H9 (cell line): ENCODE measurements at regions not wholly inside any gene's neighbourhood (a gene's known extent, or its start where the extent isn't known, plus 50 kb on each side); places are given as distances from the start of the nearest gene placed in this dataset.
"Not testable (repeated sequence)": the region's sequence is repeated elsewhere in the genome, so short reads cannot be mapped to it uniquely, and the experiment has no call there.

Experiments
- DNase-seq: peaks from one replicate; pipeline ENCODE4 v3.0.0-alpha.2; 2017
- H2AFZ ChIP-seq: one replicate; pipeline ENCODE4 v1.6.1; 2013; ENCODE audit warnings: mild to moderate bottlenecking, low read length, control low read depth, moderate library complexity
- H2AK5ac ChIP-seq: 2 replicates; pipeline ENCODE4 v1.6.1; 2013; ENCODE audit warnings: low read length, control low read depth, mixed read lengths; ENCODE audit not compliant: insufficient read length
- H2BK120ac ChIP-seq: one replicate; pipeline ENCODE4 v1.6.1; 2013; ENCODE audit warnings: low read depth, mild to moderate bottlenecking, low read length, control low read depth, inconsistent platforms; ENCODE audit not compliant: poor library complexity, severe bottlenecking
- H2BK12ac ChIP-seq: 2 replicates; pipeline ENCODE4 v1.6.1; 2013; ENCODE audit warnings: low read length, control low read depth, mixed read lengths, low read depth; ENCODE audit not compliant: insufficient read length
- H2BK15ac ChIP-seq: 2 replicates; pipeline ENCODE4 v1.6.1; 2013; ENCODE audit warnings: low read depth, low read length, control low read depth
- H2BK20ac ChIP-seq: one replicate; pipeline ENCODE4 v1.6.1; 2013; ENCODE audit warnings: low read depth, mild to moderate bottlenecking, low read length, control low read depth, inconsistent platforms; ENCODE audit not compliant: poor library complexity, severe bottlenecking
- H2BK5ac ChIP-seq: 2 replicates; pipeline ENCODE4 v1.6.1; 2013; ENCODE audit warnings: low read length, control low read depth, mixed read lengths; ENCODE audit not compliant: insufficient read length
- H3K14ac ChIP-seq: 2 replicates; pipeline ENCODE4 v1.6.1; 2013; ENCODE audit warnings: low read length, control low read depth; ENCODE audit not compliant: insufficient read depth
- H3K18ac ChIP-seq: 2 replicates; pipeline ENCODE4 v1.6.1; 2013; ENCODE audit warnings: low read depth, mild to moderate bottlenecking, mixed read lengths, low read length, control low read depth; ENCODE audit not compliant: insufficient read length
- H3K23ac ChIP-seq: 2 replicates; pipeline ENCODE4 v1.6.1; 2013; ENCODE audit warnings: low read length, control low read depth, mixed read lengths, low read depth; ENCODE audit not compliant: insufficient read length
- H3K23me2 ChIP-seq: 2 replicates; pipeline ENCODE4 v1.6.1; 2013; ENCODE audit warnings: low read depth, mild to moderate bottlenecking, mixed read lengths, low read length, control low read depth; ENCODE audit not compliant: insufficient read length, poor library complexity, severe bottlenecking
- H3K27ac ChIP-seq: 2 replicates; pipeline ENCODE4 v1.5.1; 2013; ENCODE audit warnings: low read length, control low read depth, mixed read lengths, low read depth; ENCODE audit not compliant: insufficient read length
- H3K27me3 ChIP-seq: 2 replicates; pipeline ENCODE4 v1.6.1; 2013; ENCODE audit warnings: low read length, control low read depth, inconsistent platforms; ENCODE audit not compliant: insufficient read depth
- H3K4ac ChIP-seq: 2 replicates; pipeline ENCODE4 v1.6.1; 2013; ENCODE audit warnings: low read depth, mild to moderate bottlenecking, control low read depth, inconsistent platforms, low read length, moderate library complexity
- H3K4me1 ChIP-seq: 2 replicates; pipeline ENCODE4 v1.6.1; 2013; ENCODE audit warnings: low read length, control low read depth, inconsistent platforms; ENCODE audit not compliant: insufficient read depth
- H3K4me2 ChIP-seq: 2 replicates; pipeline ENCODE4 v1.6.1; 2013; ENCODE audit warnings: low read length, control low read depth, mixed read lengths; ENCODE audit not compliant: insufficient read length, insufficient read depth
- H3K56ac ChIP-seq: 2 replicates; pipeline ENCODE4 v1.6.1; 2013; ENCODE audit warnings: low read depth, mild to moderate bottlenecking, mixed read lengths, low read length, control low read depth; ENCODE audit not compliant: insufficient read length
- H3K79me1 ChIP-seq: 2 replicates; pipeline ENCODE4 v1.6.1; 2013; ENCODE audit warnings: low read depth, mild to moderate bottlenecking, moderate library complexity, low read length, control low read depth, inconsistent platforms; ENCODE audit not compliant: insufficient read depth, poor library complexity, severe bottlenecking
- H3K79me2 ChIP-seq: 2 replicates; pipeline ENCODE4 v1.6.1; 2013; ENCODE audit warnings: low read length, control low read depth, inconsistent platforms; ENCODE audit not compliant: insufficient read depth
- H3K9ac ChIP-seq: 2 replicates; pipeline ENCODE4 v1.6.1; 2013; ENCODE audit warnings: low read length, control low read depth, mixed read lengths; ENCODE audit not compliant: insufficient read length; ENCODE audit errors: extremely low read depth
- H3K9me3 ChIP-seq: one replicate; pipeline ENCODE4 v1.6.1; 2013; ENCODE audit warnings: low read depth, low read length, inconsistent platforms; ENCODE audit not compliant: control insufficient read depth
- H3T11ph ChIP-seq: one replicate; pipeline ENCODE4 v1.6.1; 2013; ENCODE audit warnings: mild to moderate bottlenecking, low read length, control low read depth, inconsistent platforms
- H4K20me1 ChIP-seq: one replicate; pipeline ENCODE4 v1.6.1; 2013; ENCODE audit not compliant: control insufficient read depth, insufficient read length, insufficient read depth
- H4K5ac ChIP-seq: 2 replicates; pipeline ENCODE4 v1.6.1; 2013; ENCODE audit warnings: low read depth, mild to moderate bottlenecking, mixed read lengths, low read length, control low read depth; ENCODE audit not compliant: insufficient read length
- H4K8ac ChIP-seq: replicated peaks from 2 replicates; pipeline ENCODE4 v1.6.1; 2013; ENCODE audit warnings: low read length, control low read depth, mixed read lengths, low read depth; ENCODE audit not compliant: insufficient read length
- H4K91ac ChIP-seq: 2 replicates; pipeline ENCODE4 v1.6.1; 2013; ENCODE audit warnings: low read depth, mild to moderate bottlenecking, moderate library complexity, mixed read lengths, low read length, control low read depth; ENCODE audit not compliant: insufficient read length
- H3K27ac Mint-ChIP-seq, 3 experiments: 2 replicates in 2 of 3; 3 replicates in 1 of 3; pipeline ENCODE4 v1.8.0; 2020 to 2021; ENCODE audit warnings: mixed read lengths in 3 of 3, mild to moderate bottlenecking in 1 of 3, moderate library complexity in 1 of 3
- H3K27me3 Mint-ChIP-seq: 2 replicates; pipeline ENCODE4 v1.8.0; 2021; ENCODE audit warnings: low read depth, mild to moderate bottlenecking, moderate library complexity, mixed read lengths
- H3K36me3 Mint-ChIP-seq, 3 experiments: 2 replicates in 2 of 3; 3 replicates in 1 of 3; pipeline ENCODE4 v1.8.0; 2020 to 2021; ENCODE audit warnings: low read depth in 3 of 3, mixed read lengths in 3 of 3; ENCODE audit not compliant: insufficient read depth in 1 of 3
- H3K4me1 Mint-ChIP-seq, 2 experiments: 2 replicates each; pipeline ENCODE4 v1.8.0; 2020; ENCODE audit warnings: mixed read lengths in 2 of 2
- H3K4me3 Mint-ChIP-seq, 2 experiments: 2 replicates in 1 of 2; 3 replicates in 1 of 2; pipeline ENCODE4 v1.8.0; 2020 to 2021; ENCODE audit warnings: mild to moderate bottlenecking in 2 of 2, mixed read lengths in 2 of 2, moderate library complexity in 1 of 2
- H3K9me3 Mint-ChIP-seq, 2 experiments: 2 replicates in 1 of 2; 3 replicates in 1 of 2; pipeline ENCODE4 v1.8.0; 2020; ENCODE audit warnings: mild to moderate bottlenecking in 2 of 2, mixed read lengths in 2 of 2, moderate library complexity in 1 of 2
- WGBS: extraction: QIAGEN DNeasy Blood & Tissue Kit; methylation state at CpG from one replicate; pipeline ENCODE4 v1.1.7; 2013; ENCODE audit warnings: missing lambda C conversion rate, low lambda C conversion rate, mixed read lengths; ENCODE audit not compliant: insufficient read length; ENCODE audit errors: extremely low coverage; 5-methylcytosine and 5-hydroxymethylcytosine counted together

GRCh38 chr7:75201606-75202079 lies 109.3 kb downstream of the GTF2IRD2B start:
- H3K79me2 ChIP-seq, H2BK15ac ChIP-seq, H3T11ph ChIP-seq, H3K4me1 Mint-ChIP-seq, H3K4me2 ChIP-seq, H4K8ac ChIP-seq, H3K27ac ChIP-seq, H3K9me3 Mint-ChIP-seq, H4K91ac ChIP-seq, H3K23ac ChIP-seq, H3K14ac ChIP-seq, H3K9me3 ChIP-seq, H2BK12ac ChIP-seq, H4K5ac ChIP-seq, H3K4ac ChIP-seq, H2AFZ ChIP-seq, H3K27ac Mint-ChIP-seq, H3K4me3 Mint-ChIP-seq, H2BK5ac ChIP-seq, H2BK20ac ChIP-seq, H2BK120ac ChIP-seq, H3K18ac ChIP-seq, H3K4me1 ChIP-seq, H4K20me1 ChIP-seq, DNase-seq, H3K9ac ChIP-seq, H3K27me3 Mint-ChIP-seq, H3K36me3 Mint-ChIP-seq, H3K79me1 ChIP-seq, H3K56ac ChIP-seq, H2AK5ac ChIP-seq, H3K27me3 ChIP-seq, H3K23me2 ChIP-seq: not testable (repeated sequence)
- WGBS, result no CpG with 5 or more reads among the region's 8 CpGs

- not testable (repeated sequence) for H2BK15ac ChIP-seq, H2BK120ac ChIP-seq, H3K9me3 ChIP-seq, H3K27ac ChIP-seq, H3K4ac ChIP-seq, H4K5ac ChIP-seq, H3K4me1 Mint-ChIP-seq, H2AFZ ChIP-seq, H3K27me3 ChIP-seq, H3K14ac ChIP-seq, H2BK20ac ChIP-seq, H3K56ac ChIP-seq, H3T11ph ChIP-seq, H3K23ac ChIP-seq, H4K8ac ChIP-seq, H3K27ac Mint-ChIP-seq, H3K79me1 ChIP-seq, DNase-seq, H3K18ac ChIP-seq, H4K20me1 ChIP-seq, H3K4me1 ChIP-seq, H3K9ac ChIP-seq, H3K23me2 ChIP-seq, H2BK12ac ChIP-seq, H3K4me3 Mint-ChIP-seq, H3K36me3 Mint-ChIP-seq, H4K91ac ChIP-seq, H3K79me2 ChIP-seq, H3K27me3 Mint-ChIP-seq, H3K9me3 Mint-ChIP-seq, H2AK5ac ChIP-seq, H2BK5ac ChIP-seq, H3K4me2 ChIP-seq
- no CpG with 5 or more reads among the region's 14 CpGs for WGBS
Measured at GRCh38 chr7:75205367-75206085, 113.1 kb downstream of the GTF2IRD2B start.
